ENCODE measurements at regions not wholly inside any gene's neighbourhood (a gene's known extent, or its start where the extent isn't known, plus 50 kb on each side); places are given as distances from the start of the nearest gene placed in this dataset.

DNA sequence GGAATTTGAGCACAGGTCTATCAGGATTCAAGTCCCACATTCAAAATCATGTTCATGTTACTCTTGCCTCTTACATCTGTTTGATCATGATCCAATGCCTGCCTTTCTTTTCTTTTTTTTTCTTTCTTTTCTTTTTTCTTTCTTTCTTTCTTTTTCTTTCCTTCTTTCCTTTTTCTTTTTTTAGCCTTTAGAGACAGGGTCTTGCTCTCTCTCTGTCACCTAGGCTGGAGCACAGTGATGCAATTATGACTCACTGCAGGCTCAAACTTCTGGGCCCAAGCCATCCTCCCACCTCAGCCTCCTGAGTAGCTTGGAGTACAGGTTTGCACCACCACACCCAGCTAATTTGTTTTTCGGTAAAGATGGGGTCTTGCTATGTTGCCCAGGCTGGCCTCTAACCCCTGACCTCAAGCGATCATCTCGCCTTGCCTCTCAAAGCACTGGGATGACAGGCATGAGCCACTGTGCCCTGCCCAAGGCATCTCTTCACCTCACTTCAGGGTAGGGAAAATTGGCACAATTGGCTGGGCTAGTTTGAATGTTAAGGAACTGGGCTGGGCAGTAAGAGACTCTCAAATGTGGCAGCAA, 359.2 kb downstream of the FBXW7 start:
- DNase-seq: no peak
- H3K27me3 ChIP-seq: no peaks in the 10 kb centered on the region
- intact Hi-C loops (cut with DNase I): no loop called here
- no peak overlapping the region for H3K4me3 ChIP-seq
- no peaks in the 10 kb centered on the region for H3K4me1 ChIP-seq
- H3K27ac ChIP-seq: no peak overlapping the region
- TF ChIP-seq, protein P1, sequence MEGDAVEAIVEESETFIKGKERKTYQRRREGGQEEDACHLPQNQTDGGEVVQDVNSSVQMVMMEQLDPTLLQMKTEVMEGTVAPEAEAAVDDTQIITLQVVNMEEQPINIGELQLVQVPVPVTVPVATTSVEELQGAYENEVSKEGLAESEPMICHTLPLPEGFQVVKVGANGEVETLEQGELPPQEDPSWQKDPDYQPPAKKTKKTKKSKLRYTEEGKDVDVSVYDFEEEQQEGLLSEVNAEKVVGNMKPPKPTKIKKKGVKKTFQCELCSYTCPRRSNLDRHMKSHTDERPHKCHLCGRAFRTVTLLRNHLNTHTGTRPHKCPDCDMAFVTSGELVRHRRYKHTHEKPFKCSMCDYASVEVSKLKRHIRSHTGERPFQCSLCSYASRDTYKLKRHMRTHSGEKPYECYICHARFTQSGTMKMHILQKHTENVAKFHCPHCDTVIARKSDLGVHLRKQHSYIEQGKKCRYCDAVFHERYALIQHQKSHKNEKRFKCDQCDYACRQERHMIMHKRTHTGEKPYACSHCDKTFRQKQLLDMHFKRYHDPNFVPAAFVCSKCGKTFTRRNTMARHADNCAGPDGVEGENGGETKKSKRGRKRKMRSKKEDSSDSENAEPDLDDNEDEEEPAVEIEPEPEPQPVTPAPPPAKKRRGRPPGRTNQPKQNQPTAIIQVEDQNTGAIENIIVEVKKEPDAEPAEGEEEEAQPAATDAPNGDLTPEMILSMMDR (IDR thresholded peaks at IDR 0.05): no peak
- H3K9me3 ChIP-seq: no peaks in the 10 kb centered on the region
- no peaks in the 10 kb centered on the region for H3K36me3 ChIP-seq
- H3K9ac ChIP-seq (ENCODE audit: low read depth in 2 of 2, low read length in 2 of 2): no peak overlapping the region

DNA sequence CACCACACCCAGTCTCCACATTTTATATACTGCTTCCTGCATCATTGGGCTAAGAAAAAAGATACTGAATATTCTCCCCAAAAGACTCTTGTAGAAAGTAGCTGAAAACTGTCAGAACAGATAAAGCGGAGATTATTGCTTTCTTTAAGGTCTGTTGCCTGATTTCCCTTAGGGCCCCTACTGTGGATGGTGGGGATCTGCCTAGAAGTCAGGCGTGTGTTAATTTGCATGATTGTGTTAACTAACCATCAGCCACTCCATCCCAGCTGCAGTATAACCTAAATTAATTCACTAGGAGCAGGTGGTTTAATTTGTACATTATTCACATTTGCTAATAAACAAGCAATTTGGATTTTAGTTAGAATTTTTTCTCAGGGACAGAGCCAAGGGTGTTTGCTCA, 360.3 kb downstream of the FBXW7 start:
- no peaks in the 10 kb centered on the region for H3K36me3 ChIP-seq
- no peak for DNase-seq
- H3K4me1 ChIP-seq: no peaks in the 10 kb centered on the region
- no peaks in the 10 kb centered on the region for H3K27me3 ChIP-seq
- no peaks in the 10 kb centered on the region for H3K9me3 ChIP-seq
- H3K4me3 ChIP-seq: no peak overlapping the region
- no peak overlapping the region for H3K27ac ChIP-seq
- TF ChIP-seq, protein P1 (IDR thresholded peaks at IDR 0.05): no peak
- intact Hi-C loops (cut with DNase I): no loop called here
- H3K9ac ChIP-seq (ENCODE audit: low read depth in 2 of 2, low read length in 2 of 2): no peak overlapping the region

DNA sequence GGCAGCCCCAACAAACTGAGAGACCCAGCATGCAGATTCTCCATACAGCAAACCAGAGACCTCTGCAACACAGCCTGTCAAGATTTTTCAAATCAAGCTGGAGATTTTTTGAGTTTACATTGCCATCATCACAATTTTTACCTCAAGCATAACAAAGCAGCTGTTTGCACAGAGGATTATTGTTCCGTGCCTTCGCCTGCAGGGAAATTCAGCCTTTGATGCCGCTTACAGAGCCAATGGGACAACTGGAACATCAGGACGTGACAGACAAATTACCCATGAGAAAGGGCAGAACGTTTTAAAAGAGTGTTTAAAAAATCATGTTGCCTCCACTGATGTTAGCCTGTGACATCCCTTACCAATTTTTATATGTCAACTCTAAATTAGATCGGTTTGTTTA, 363.7 kb downstream of the FBXW7 start:
- intact Hi-C loops (cut with DNase I): no loop called here
- DNase-seq: no peak
- Histone ChIP-seq H3K27me3 (no peaks in the 10 kb centered on the region), H3K4me1 (no peaks in the 10 kb centered on the region), H3K36me3 (no peaks in the 10 kb centered on the region), H3K27ac (no peak overlapping the region), H3K9ac (ENCODE audit: low read depth in 2 of 2, low read length in 2 of 2) (no peak overlapping the region), H3K4me3 (no peak overlapping the region), H3K9me3 (no peaks in the 10 kb centered on the region)
- TF ChIP-seq, protein P1 (IDR thresholded peaks at IDR 0.05): no peak

DNA sequence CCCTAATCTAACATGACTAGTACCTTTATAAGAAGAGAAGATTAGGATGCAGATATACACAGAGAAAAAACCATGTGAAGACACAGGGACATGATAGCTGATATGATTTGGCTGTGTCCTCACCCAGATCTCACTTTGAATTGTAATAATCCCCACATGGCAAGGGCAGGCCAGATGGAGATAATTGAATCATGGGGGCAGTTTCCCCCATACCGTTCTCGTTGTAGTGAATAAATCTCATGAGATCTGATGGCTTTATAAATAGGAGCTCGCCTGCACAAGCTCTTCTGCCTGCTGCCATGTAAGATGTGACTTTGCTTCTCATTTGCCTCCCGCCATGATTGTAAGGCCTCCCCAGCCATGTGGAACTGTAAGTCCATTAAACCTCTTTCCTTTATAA, 364.3 kb downstream of the FBXW7 start:
- Histone ChIP-seq H3K27me3 (no peaks in the 10 kb centered on the region), H3K27ac (no peak overlapping the region), H3K36me3 (no peaks in the 10 kb centered on the region), H3K4me1 (no peaks in the 10 kb centered on the region), H3K9me3 (no peaks in the 10 kb centered on the region), H3K9ac (ENCODE audit: low read depth in 2 of 2, low read length in 2 of 2) (no peak overlapping the region), H3K4me3 (no peak overlapping the region)
- TF ChIP-seq, protein P1 (IDR thresholded peaks at IDR 0.05): no peak
- DNase-seq: no peak
- intact Hi-C loops (cut with DNase I): no loop called here

DNA sequence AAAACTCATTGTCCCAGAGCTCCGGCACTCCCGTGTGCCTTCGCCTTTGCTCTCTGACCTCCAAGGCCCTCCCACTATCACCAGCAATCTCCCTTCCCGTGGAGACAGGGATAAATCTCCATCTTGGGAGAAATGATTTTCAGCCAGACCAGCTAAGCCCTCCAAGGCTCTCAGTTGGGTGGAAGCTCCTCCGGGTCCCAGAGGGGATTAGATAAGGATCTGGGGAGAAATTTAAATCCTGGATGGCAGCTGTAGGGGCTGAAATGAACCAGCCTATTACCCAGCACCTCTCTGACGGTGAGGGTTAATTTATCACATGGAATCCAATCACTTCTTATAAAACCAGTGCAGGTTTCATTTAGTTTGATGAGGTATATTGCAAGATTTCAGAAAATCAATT, 366.2 kb downstream of the FBXW7 start:
- no peaks in the 10 kb centered on the region for H3K9me3 ChIP-seq
- H3K27ac ChIP-seq: no peak overlapping the region
- H3K27me3 ChIP-seq: no peaks in the 10 kb centered on the region
- TF ChIP-seq, protein P1 (IDR thresholded peaks at IDR 0.05): no peak
- DNase-seq: no peak
- no peak overlapping the region for H3K4me3 ChIP-seq
- H3K4me1 ChIP-seq: no peaks in the 10 kb centered on the region
- no peaks in the 10 kb centered on the region for H3K36me3 ChIP-seq
- H3K9ac ChIP-seq (ENCODE audit: low read depth in 2 of 2, low read length in 2 of 2): no peak overlapping the region
- intact Hi-C loops (cut with DNase I): no loop called here
